ACHN (cell line): ENCODE measurements at regions not wholly inside any gene's neighbourhood (a gene's known extent, or its start where the extent isn't known, plus 50 kb on each side); places are given as distances from the start of the nearest gene placed in this dataset.
"Not testable (repeated sequence)": the region's sequence is repeated elsewhere in the genome, so short reads cannot be mapped to it uniquely, and the experiment has no call there.

Experiments used
- DNase-seq: peaks from one replicate; pipeline ENCODE4 v3.0.0-alpha.2; 2015
- in situ Hi-C: cut with HindIII; loops from 2 replicates; pipeline ENCODE4 v1.10.0; 2017; ENCODE audit warnings: low sequenced_read_pairs, low pct_ligation_motif_present, low pct_unique_long_range_greater_than_20kb

- in situ Hi-C loops = no loop called here
- DNase-seq = no peak
Measured at GRCh38 chr1:189764391-189765320, 713.0 kb downstream of the BRINP3 start.

- DNase-seq = no peak
- in situ Hi-C loops = no loop called here
Measured at GRCh38 chr1:189769448-189769847, 708.2 kb downstream of the BRINP3 start.

- DNase-seq = no peak
- in situ Hi-C loops = no loop called here
Measured at GRCh38 chr1:189774721-189775287, 702.9 kb downstream of the BRINP3 start.

- in situ Hi-C loops = no loop called here
- no peak for DNase-seq
Measured at GRCh38 chr1:189775343-189775742, 702.3 kb downstream of the BRINP3 start.

- no peak for DNase-seq
- in situ Hi-C loops = no loop called here
Measured at GRCh38 chr1:189779034-189779433, 698.6 kb downstream of the BRINP3 start.

- in situ Hi-C loops = no loop called here
- no peak for DNase-seq
Measured at GRCh38 chr1:189782295-189782694, 695.4 kb downstream of the BRINP3 start.

- in situ Hi-C loops = no loop called here
- no peak for DNase-seq
Measured at GRCh38 chr1:189783456-189783855, 694.2 kb downstream of the BRINP3 start.

GRCh38 chr1:189786761-189787160 lies 690.9 kb downstream of the BRINP3 start:
- no peak for DNase-seq
- in situ Hi-C loops = no loop called here

- no peak for DNase-seq
- in situ Hi-C loops = no loop called here
Measured at GRCh38 chr1:189787201-189787600, 690.5 kb downstream of the BRINP3 start.

- no peak for DNase-seq
- in situ Hi-C loops = no loop called here
Measured at GRCh38 chr1:189790335-189790734, 687.3 kb downstream of the BRINP3 start.

GRCh38 chr1:189803364-189803763 lies 674.3 kb downstream of the BRINP3 start:
- in situ Hi-C loops = no loop called here
- DNase-seq = no peak

- in situ Hi-C loops = no loop called here
Measured at GRCh38 chr1:189804352-189804751, 673.3 kb downstream of the BRINP3 start.

GRCh38 chr1:189805735-189806134 lies 671.9 kb downstream of the BRINP3 start:
- DNase-seq = no peak
- in situ Hi-C loops = no loop called here

More at GRCh38 chr1:189804352-189804751, 673.3 kb downstream of the BRINP3 start:
- DNase-seq = no peak

- in situ Hi-C loops, DNase-seq: not testable (repeated sequence)
Measured at GRCh38 chr1:189810639-189811038, 667.0 kb downstream of the BRINP3 start.

- in situ Hi-C loops = no loop called here
- no peak for DNase-seq
Measured at GRCh38 chr1:189811960-189812359, 665.7 kb downstream of the BRINP3 start.

GRCh38 chr1:189816558-189816957 lies 661.1 kb downstream of the BRINP3 start:
- no peak for DNase-seq

GRCh38 chr1:189819751-189820150 lies 657.9 kb downstream of the BRINP3 start:
- in situ Hi-C loops = no loop called here
- no peak for DNase-seq

More at GRCh38 chr1:189816558-189816957, 661.1 kb downstream of the BRINP3 start:
- in situ Hi-C loops = no loop called here

- in situ Hi-C loops = no loop called here
- no peak for DNase-seq
Measured at GRCh38 chr1:189821833-189822232, 655.8 kb downstream of the BRINP3 start.

- in situ Hi-C loops = no loop called here
- no peak for DNase-seq
Measured at GRCh38 chr1:189834813-189835212, 642.9 kb downstream of the BRINP3 start.

- in situ Hi-C loops = no loop called here
- DNase-seq = no peak
Measured at GRCh38 chr1:189847613-189848012, 630.1 kb downstream of the BRINP3 start.
